SH-SY5Y (cell line): ENCODE measurements at regions not wholly inside any gene's neighbourhood (a gene's known extent, or its start where the extent isn't known, plus 50 kb on each side); places are given as distances from the start of the nearest gene placed in this dataset.

ENCODE experiments used
- GATA2 ChIP-seq: IDR thresholded peaks from 2 replicates; pipeline ENCODE4 v1.6.1; 2011; ENCODE audit warnings: mild to moderate bottlenecking, low read depth, low read length
- GATA3 ChIP-seq: IDR thresholded peaks from 2 replicates; pipeline ENCODE4 v1.6.1; 2011; ENCODE audit warnings: low read depth, mild to moderate bottlenecking, low read length, moderate library complexity

GRCh38 chr2:204213588-204213987 is 277.0 kb downstream of the ICOS start:
- no peak for TF ChIP-seq GATA2
- no peak for TF ChIP-seq GATA3
